Sigmoid colon (tissue), 4 donors: ENCODE measurements at regions not wholly inside any gene's neighbourhood (a gene's known extent, or its start where the extent isn't known, plus 50 kb on each side); places are given as distances from the start of the nearest gene placed in this dataset.

Experiments
- EP300 ChIP-seq, 4 donors: sonication (generic); formaldehyde crosslinking; IDR thresholded peaks; one replicate each; pipeline ENCODE4 v1.6.1; 2017; ENCODE audit warnings: antibody characterized with exemption in 4 of 4
- POLR2A ChIP-seq, 2 donors: fragments of 450-650 bp; IDR thresholded peaks; one replicate each; pipeline ENCODE4 v1.6.1; 2016; ENCODE audit warnings: antibody characterized with exemption in 2 of 2, mild to moderate bottlenecking in 2 of 2, moderate library complexity in 2 of 2
- POLR2AphosphoS5 ChIP-seq, 4 donors: sonication (generic); formaldehyde crosslinking; IDR thresholded peaks; one replicate each; pipeline ENCODE4 v1.6.1; 2017; ENCODE audit warnings: antibody characterized with exemption in 4 of 4

- TF ChIP-seq EP300 (IDR thresholded peaks at IDR 0.05) (no peak), POLR2AphosphoS5 (IDR thresholded peaks at IDR 0.05) (no peak), POLR2A (IDR thresholded peaks at IDR 0.05) (no peak)
Observed at GRCh38 chr9:92224177-92224576, 69.3 kb downstream of the IARS1 start.
